Caco-2 (cell line): ENCODE measurements at regions not wholly inside any gene's neighbourhood (a gene's known extent, or its start where the extent isn't known, plus 50 kb on each side); places are given as distances from the start of the nearest gene placed in this dataset.
"Not testable (repeated sequence)": the region's sequence is repeated elsewhere in the genome, so short reads cannot be mapped to it uniquely, and the experiment has no call there.

Experiments used
- BruUV-seq: library from RNA; stranded (reverse); fragments of 400-500 nt; replicated peaks from 2 replicates; lab custom pipeline; 2021; lab: Mats Ljungman, UMichigan
- CTCF ChIA-PET: fragments of 300-600 bp; sonication (Branson Sonifier 250); formaldehyde crosslinking; loops from one replicate; lab custom pipeline; 2022; ENCODE audit warnings: antibody characterized with exemption; lab: Charles Lee
- POLR2A ChIA-PET: fragments of 300-600 bp; sonication (Branson Sonifier 250); formaldehyde crosslinking; loops from one replicate; lab custom pipeline; 2022; ENCODE audit warnings: antibody characterized with exemption; lab: Charles Lee
- DNase-seq, 2 experiments: peaks; one replicate each; pipeline versions ENCODE4 v3.0.0 to v3.0.0-alpha.2; 2020 to 2022
- H3K27me3 ChIP-seq: replicated peaks from 2 replicates; pipeline ENCODE4 v1.6.0; 2011; ENCODE audit warnings: low read length; ENCODE audit not compliant: control insufficient read depth, insufficient read depth
- H3K36me3 ChIP-seq: 2 replicates; pipeline ENCODE4 v1.5.1; 2011; ENCODE audit warnings: low read length; ENCODE audit not compliant: control insufficient read depth, insufficient read depth
- H3K4me1 ChIP-seq: fragments of 250-450 bp; sonication (Bioruptor Pico); 2 replicates; pipeline ENCODE4 v1.5.1; 2020; ENCODE audit warnings: mild to moderate bottlenecking
- H3K4me3 ChIP-seq: 2 replicates; pipeline ENCODE4 v1.5.1; 2011; ENCODE audit warnings: low read depth, mild to moderate bottlenecking, control low read depth, low read length
- H3K9me3 ChIP-seq: fragments of 250-450 bp; sonication (Bioruptor Pico); 2 replicates; pipeline ENCODE4 v1.5.1; 2020; ENCODE audit warnings: mild to moderate bottlenecking, moderate library complexity
- H3K27ac Mint-ChIP-seq: one replicate; pipeline ENCODE4 v1.8.0; 2022; ENCODE audit warnings: mixed read lengths; ENCODE audit not compliant: unreplicated experiment
- H3K27me3 Mint-ChIP-seq: one replicate; pipeline ENCODE4 v1.8.0; 2022; ENCODE audit warnings: mixed read lengths; ENCODE audit not compliant: insufficient read depth, unreplicated experiment
- H3K36me3 Mint-ChIP-seq: one replicate; pipeline ENCODE4 v1.8.0; 2022; ENCODE audit warnings: mild to moderate bottlenecking, mixed read lengths; ENCODE audit not compliant: insufficient read depth, unreplicated experiment
- H3K4me1 Mint-ChIP-seq: one replicate; pipeline ENCODE4 v1.8.0; 2022; ENCODE audit warnings: low read depth, mixed read lengths; ENCODE audit not compliant: unreplicated experiment
- H3K4me3 Mint-ChIP-seq: one replicate; pipeline ENCODE4 v1.8.0; 2022; ENCODE audit warnings: mild to moderate bottlenecking, moderate library complexity, mixed read lengths; ENCODE audit not compliant: unreplicated experiment
- H3K9me3 Mint-ChIP-seq: one replicate; pipeline ENCODE4 v1.8.0; 2022; ENCODE audit warnings: mixed read lengths; ENCODE audit not compliant: unreplicated experiment
- intact Hi-C: fragments of 100-400 bp; cut with micrococcal nuclease; formaldehyde crosslinking; loops from one replicate; pipeline ENCODE4 v1.10.0; 2022; ENCODE audit not compliant: unreplicated experiment
- TF ChIP-seq, protein P1 (sequence below), 2 experiments: fragments of 200-600 bp in 1 of 2; IDR thresholded peaks; 1 replicate in 1 of 2; 2 replicates in 1 of 2; pipeline versions ENCODE4 v1.5.1 to v1.8.0; 2011 to 2022; ENCODE audit warnings: antibody characterized with exemption in 1 of 2, control low read depth in 1 of 2, inconsistent platforms in 1 of 2, low read depth in 1 of 2, low read length in 1 of 2, mild to moderate bottlenecking in 1 of 2, moderate library complexity in 1 of 2; ENCODE audit not compliant: insufficient read depth in 1 of 2, severe bottlenecking in 1 of 2, unreplicated experiment in 1 of 2

DNA sequence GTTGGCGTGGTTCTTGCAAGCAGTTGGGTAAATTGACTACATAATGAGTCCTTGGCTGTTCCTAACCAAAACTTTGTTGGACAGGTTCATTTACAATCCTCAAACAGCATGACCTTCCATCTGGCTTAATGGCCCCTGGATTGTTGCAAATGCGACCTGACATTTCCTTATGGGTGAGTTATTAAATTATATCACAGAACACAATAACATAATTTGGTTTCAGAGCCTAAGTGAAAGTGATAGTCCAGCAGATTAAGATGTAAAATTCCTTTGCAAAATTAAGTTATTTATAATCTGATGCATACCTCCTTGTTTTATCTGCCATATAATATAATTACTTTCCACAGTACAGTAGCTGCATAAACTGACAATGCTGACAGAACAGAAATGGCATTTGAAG is 224.4 kb downstream of the TUSC1 start:
- BruUV-seq = no TSS peak
- H3K9me3 ChIP-seq = no peaks in the 10 kb centered on the region
- Mint-ChIP-seq H3K27me3 (no peaks in the 10 kb centered on the region), H3K4me3 (no peak overlapping the region), H3K9me3 (no peaks in the 10 kb centered on the region), H3K4me1 (no peaks in the 10 kb centered on the region), H3K27ac (no peak overlapping the region), H3K36me3 (no peaks in the 10 kb centered on the region)
- H3K4me3 ChIP-seq = no peak overlapping the region
- intact Hi-C loops = no loop called here
- CTCF ChIA-PET = no interaction called here
- TF ChIP-seq, protein P1, sequence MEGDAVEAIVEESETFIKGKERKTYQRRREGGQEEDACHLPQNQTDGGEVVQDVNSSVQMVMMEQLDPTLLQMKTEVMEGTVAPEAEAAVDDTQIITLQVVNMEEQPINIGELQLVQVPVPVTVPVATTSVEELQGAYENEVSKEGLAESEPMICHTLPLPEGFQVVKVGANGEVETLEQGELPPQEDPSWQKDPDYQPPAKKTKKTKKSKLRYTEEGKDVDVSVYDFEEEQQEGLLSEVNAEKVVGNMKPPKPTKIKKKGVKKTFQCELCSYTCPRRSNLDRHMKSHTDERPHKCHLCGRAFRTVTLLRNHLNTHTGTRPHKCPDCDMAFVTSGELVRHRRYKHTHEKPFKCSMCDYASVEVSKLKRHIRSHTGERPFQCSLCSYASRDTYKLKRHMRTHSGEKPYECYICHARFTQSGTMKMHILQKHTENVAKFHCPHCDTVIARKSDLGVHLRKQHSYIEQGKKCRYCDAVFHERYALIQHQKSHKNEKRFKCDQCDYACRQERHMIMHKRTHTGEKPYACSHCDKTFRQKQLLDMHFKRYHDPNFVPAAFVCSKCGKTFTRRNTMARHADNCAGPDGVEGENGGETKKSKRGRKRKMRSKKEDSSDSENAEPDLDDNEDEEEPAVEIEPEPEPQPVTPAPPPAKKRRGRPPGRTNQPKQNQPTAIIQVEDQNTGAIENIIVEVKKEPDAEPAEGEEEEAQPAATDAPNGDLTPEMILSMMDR (IDR thresholded peaks at IDR 0.05; ENCODE audit: insufficient read depth in 1 of 2, low read depth in 1 of 2, low read length in 1 of 2, severe bottlenecking in 1 of 2, unreplicated experiment in 1 of 2) = no peak
- H3K27me3 ChIP-seq = no peaks in the 10 kb centered on the region
- POLR2A ChIA-PET = no interaction called here
- no peaks in the 10 kb centered on the region for H3K36me3 ChIP-seq
- no peak for DNase-seq
- no peaks in the 10 kb centered on the region for H3K4me1 ChIP-seq

DNA sequence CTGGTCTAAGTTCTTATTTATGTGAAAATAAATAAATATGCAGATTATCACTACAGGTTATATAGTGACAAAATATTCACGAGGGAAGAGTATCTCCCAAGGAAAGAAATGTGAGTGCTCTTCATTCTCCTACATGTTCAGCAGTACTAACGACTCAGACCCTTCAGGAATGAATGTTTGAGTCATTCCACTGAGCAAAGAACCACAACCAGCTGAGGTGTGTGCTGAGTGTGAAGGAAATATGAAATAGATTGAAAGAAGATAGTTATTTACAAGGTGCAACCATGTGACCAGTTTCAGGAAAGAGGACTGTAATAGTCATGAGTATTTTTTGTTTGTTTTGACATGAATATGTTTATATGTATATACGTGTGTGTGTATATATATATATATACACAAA is 228.7 kb downstream of the TUSC1 start:
- Histone ChIP-seq H3K27me3 (no peaks in the 10 kb centered on the region), H3K9me3 (no peaks in the 10 kb centered on the region), H3K36me3 (no peaks in the 10 kb centered on the region), H3K4me1 (no peaks in the 10 kb centered on the region), H3K4me3 (no peak overlapping the region)
- no TSS peak for BruUV-seq
- H3K27me3 Mint-ChIP-seq = no peaks in the 10 kb centered on the region
- TF ChIP-seq, protein P1 (IDR thresholded peaks at IDR 0.05; ENCODE audit: insufficient read depth in 1 of 2, low read depth in 1 of 2, low read length in 1 of 2, severe bottlenecking in 1 of 2, unreplicated experiment in 1 of 2) = no peak
- no peak for DNase-seq
- no peaks in the 10 kb centered on the region for H3K36me3 Mint-ChIP-seq
- no peaks in the 10 kb centered on the region for H3K9me3 Mint-ChIP-seq
- no peak overlapping the region for H3K4me3 Mint-ChIP-seq
- ChIA-PET POLR2A (no interaction called here), CTCF (no interaction called here)
- no peak overlapping the region for H3K27ac Mint-ChIP-seq
- H3K4me1 Mint-ChIP-seq = no peaks in the 10 kb centered on the region
- intact Hi-C loops = no loop called here

GRCh38 chr9:25445721-25446120 is 232.5 kb downstream of the TUSC1 start:
- CTCF ChIA-PET, H3K4me3 Mint-ChIP-seq, H3K9me3 Mint-ChIP-seq, H3K36me3 ChIP-seq, H3K27me3 ChIP-seq, H3K4me1 ChIP-seq, BruUV-seq, intact Hi-C loops, H3K27me3 Mint-ChIP-seq, POLR2A ChIA-PET, H3K4me1 Mint-ChIP-seq, H3K27ac Mint-ChIP-seq, H3K36me3 Mint-ChIP-seq, H3K4me3 ChIP-seq, DNase-seq, H3K9me3 ChIP-seq: not testable (repeated sequence)

- CTCF ChIA-PET = no interaction called here
- Mint-ChIP-seq H3K27me3 (no peaks in the 10 kb centered on the region), H3K9me3 (no peaks in the 10 kb centered on the region), H3K36me3 (no peaks in the 10 kb centered on the region), H3K4me3 (no peak overlapping the region), H3K27ac (no peak overlapping the region), H3K4me1 (no peaks in the 10 kb centered on the region)
- H3K9me3 ChIP-seq = no peaks in the 10 kb centered on the region
- POLR2A ChIA-PET = no interaction called here
- H3K36me3 ChIP-seq = no peaks in the 10 kb centered on the region
- H3K4me3 ChIP-seq = no peak overlapping the region
- no peaks in the 10 kb centered on the region for H3K27me3 ChIP-seq
- TF ChIP-seq, protein P1 (IDR thresholded peaks at IDR 0.05; ENCODE audit: insufficient read depth in 1 of 2, low read depth in 1 of 2, low read length in 1 of 2, severe bottlenecking in 1 of 2, unreplicated experiment in 1 of 2) = no peak
- intact Hi-C loops = no loop called here
- DNase-seq = no peak
- H3K4me1 ChIP-seq = no peaks in the 10 kb centered on the region
- BruUV-seq = no TSS peak
Measured at GRCh38 chr9:25442526-25442925, 235.7 kb downstream of the TUSC1 start.
